Stimulated activated naive CD8-positive, alpha-beta T cell treated with anti-CD3 and anti-CD28 coated beads, Interleukin-15, Interleukin-2, amounts not matched to agents 100 ng/mL and 50 ng/mL, for 24 hours (primary cell): ENCODE measurements at regions not wholly inside any gene's neighbourhood (a gene's known extent, or its start where the extent isn't known, plus 50 kb on each side); places are given as distances from the start of the nearest gene placed in this dataset.

Experiments
- H3K27ac Mint-ChIP-seq: one replicate; pipeline ENCODE4 v1.8.0; 2021; ENCODE audit warnings: mild to moderate bottlenecking, mixed read lengths
- H3K27me3 Mint-ChIP-seq: one replicate; pipeline ENCODE4 v1.8.0; 2021; ENCODE audit warnings: mixed read lengths
- H3K36me3 Mint-ChIP-seq: one replicate; pipeline ENCODE4 v1.8.0; 2021; ENCODE audit warnings: low read depth, mixed read lengths
- H3K4me1 Mint-ChIP-seq: one replicate; pipeline ENCODE4 v1.8.0; 2021; ENCODE audit warnings: low read depth, mixed read lengths
- H3K4me3 Mint-ChIP-seq: one replicate; pipeline ENCODE4 v1.8.0; 2021; ENCODE audit warnings: mild to moderate bottlenecking, mixed read lengths
- H3K9me3 Mint-ChIP-seq: one replicate; pipeline ENCODE4 v1.8.0; 2021; ENCODE audit warnings: mixed read lengths

DNA sequence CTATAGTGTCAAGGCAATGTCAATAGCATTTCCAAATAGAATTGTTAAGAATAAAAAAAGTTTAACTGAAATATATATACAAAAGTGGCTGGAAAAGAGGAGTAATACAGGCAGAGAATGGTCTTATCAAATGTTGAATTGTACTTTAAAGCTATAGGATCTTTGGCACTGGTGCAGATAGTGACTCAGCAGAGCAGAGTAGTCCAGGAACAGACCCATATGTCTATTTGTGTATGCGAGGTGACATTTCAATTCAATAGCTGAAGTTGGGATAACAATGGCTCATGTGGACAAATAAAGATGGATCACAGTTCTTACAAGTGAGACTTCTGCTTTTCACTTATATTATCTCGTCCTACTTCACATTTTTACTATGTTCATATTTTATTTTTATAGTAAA is 543.0 kb upstream of the B3GALT2 start:
- no peak overlapping the region for H3K27ac Mint-ChIP-seq
- no peaks in the 10 kb centered on the region for H3K27me3 Mint-ChIP-seq
- no peak overlapping the region for H3K4me3 Mint-ChIP-seq
- no peaks in the 10 kb centered on the region for H3K9me3 Mint-ChIP-seq
- no peaks in the 10 kb centered on the region for H3K4me1 Mint-ChIP-seq
- no peaks in the 10 kb centered on the region for H3K36me3 Mint-ChIP-seq

DNA sequence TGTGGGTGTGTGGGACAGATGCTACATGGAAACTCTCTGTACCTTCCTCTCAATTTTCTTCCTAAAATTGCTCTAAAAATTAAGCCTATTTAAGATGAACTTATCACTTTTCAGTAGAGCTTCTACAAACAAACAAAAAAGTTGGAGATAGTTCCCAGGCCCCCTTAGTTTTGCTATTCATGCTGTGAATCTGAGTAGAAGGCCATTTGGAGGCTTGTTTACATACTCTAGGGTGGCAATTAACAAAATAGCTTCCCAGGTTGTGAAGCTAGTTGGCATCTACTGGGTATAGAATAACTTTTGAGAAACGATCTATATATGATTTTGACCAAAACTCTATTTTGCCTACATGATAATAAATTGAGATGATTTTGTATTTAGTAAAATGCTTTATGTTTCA is 541.4 kb upstream of the B3GALT2 start:
- Mint-ChIP-seq H3K4me3 (no peak overlapping the region), H3K27me3 (no peaks in the 10 kb centered on the region), H3K27ac (no peak overlapping the region), H3K36me3 (no peaks in the 10 kb centered on the region), H3K9me3 (no peaks in the 10 kb centered on the region), H3K4me1 (no peaks in the 10 kb centered on the region)

DNA sequence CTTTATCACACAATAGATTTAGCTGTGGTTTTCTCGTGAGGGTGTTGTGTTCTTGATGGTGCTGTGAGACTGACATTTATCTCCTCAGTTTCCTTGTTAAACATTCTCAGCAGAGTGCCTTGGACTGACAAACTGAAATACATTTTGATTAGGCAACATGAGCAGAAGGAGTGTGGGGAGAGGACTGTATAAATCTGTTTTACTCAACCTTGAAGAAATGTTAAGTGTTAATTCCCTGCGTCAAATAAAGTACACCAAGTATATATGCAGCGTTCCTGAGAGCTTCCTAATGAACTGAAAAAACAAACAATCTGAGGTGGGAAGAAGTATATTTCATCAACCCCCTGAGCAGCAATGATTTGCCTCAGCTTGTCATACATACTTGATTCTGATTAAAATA is 540.3 kb upstream of the B3GALT2 start:
- H3K4me1 Mint-ChIP-seq = no peaks in the 10 kb centered on the region
- H3K9me3 Mint-ChIP-seq = no peaks in the 10 kb centered on the region
- no peaks in the 10 kb centered on the region for H3K36me3 Mint-ChIP-seq
- no peak overlapping the region for H3K4me3 Mint-ChIP-seq
- no peak overlapping the region for H3K27ac Mint-ChIP-seq
- H3K27me3 Mint-ChIP-seq = no peaks in the 10 kb centered on the region

DNA sequence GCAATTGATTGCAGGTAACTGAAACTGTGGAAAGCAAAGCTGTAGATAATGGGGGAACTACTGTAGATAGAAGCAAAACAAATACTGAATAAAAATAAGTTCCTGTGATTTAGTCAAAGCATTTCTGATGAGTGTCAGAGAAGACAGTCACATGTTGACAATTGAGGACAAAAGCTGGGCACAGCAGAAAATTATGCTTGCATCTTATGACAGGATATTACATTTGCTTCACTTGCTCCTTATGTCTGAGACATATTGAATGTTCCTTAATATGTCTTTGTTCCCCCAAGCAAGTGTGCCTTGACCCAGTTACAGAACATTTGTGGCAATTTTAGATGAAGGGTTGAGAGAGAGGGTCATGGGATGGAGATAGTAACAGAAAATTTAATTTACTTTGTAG is 526.0 kb upstream of the B3GALT2 start:
- H3K4me3 Mint-ChIP-seq = no peak overlapping the region
- no peaks in the 10 kb centered on the region for H3K9me3 Mint-ChIP-seq
- peaks cover 8% of the 10 kb centered on the region for H3K4me1 Mint-ChIP-seq
- no peaks in the 10 kb centered on the region for H3K27me3 Mint-ChIP-seq
- no peak overlapping the region for H3K27ac Mint-ChIP-seq
- no peaks in the 10 kb centered on the region for H3K36me3 Mint-ChIP-seq

- Mint-ChIP-seq H3K27ac (no peak overlapping the region), H3K36me3 (no peaks in the 10 kb centered on the region), H3K27me3 (no peaks in the 10 kb centered on the region), H3K9me3 (peaks cover 10% of the 10 kb centered on the region), H3K4me3 (no peak overlapping the region), H3K4me1 (peaks cover 9% of the 10 kb centered on the region)
Measured at GRCh38 chr1:193709607-193710006, 523.2 kb upstream of the B3GALT2 start.

DNA sequence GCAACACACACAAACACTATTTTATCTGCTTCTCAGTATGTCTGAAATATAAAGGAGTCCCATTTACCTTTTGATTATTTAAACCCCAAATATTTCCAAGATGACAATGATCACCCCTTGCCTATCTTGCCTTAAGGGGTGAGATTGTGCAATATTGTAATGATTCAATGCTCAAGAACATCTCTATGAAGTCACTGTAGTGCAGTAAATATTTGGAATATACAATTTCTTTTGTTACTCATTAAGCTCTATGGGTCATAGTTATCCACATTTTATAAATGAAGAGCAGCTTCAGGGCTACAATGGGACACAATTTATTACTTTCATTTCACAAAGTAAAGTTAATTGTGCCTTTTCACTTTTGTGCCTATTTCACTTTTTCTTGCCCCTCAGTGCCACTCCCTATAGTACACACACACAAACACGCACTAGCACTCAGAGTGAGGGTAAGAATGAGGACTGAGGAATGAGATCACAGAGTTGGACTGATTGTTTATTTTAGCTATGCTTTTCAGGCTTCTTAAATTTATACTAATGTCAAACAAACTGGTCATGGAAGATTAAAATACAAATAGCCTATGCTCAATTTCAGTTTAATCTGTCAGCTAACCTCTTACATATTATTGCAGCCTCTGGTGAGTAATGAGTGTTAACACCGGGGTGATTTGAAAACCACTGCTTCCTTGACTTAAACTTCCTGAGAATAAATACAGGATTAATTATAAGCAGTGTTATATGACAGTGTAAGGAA is 521.0 kb upstream of the B3GALT2 start:
- Mint-ChIP-seq H3K27me3 (no peaks in the 10 kb centered on the region), H3K4me1 (peaks cover 9% of the 10 kb centered on the region), H3K9me3 (peaks cover 10% of the 10 kb centered on the region), H3K4me3 (no peak overlapping the region), H3K27ac (no peak overlapping the region), H3K36me3 (no peaks in the 10 kb centered on the region)

GRCh38 chr1:193706766-193707165 is 520.4 kb upstream of the B3GALT2 start:
- no peaks in the 10 kb centered on the region for H3K36me3 Mint-ChIP-seq
- H3K9me3 Mint-ChIP-seq = peaks cover 10% of the 10 kb centered on the region
- H3K27ac Mint-ChIP-seq = no peak overlapping the region
- H3K27me3 Mint-ChIP-seq = no peaks in the 10 kb centered on the region
- no peak overlapping the region for H3K4me3 Mint-ChIP-seq
- peaks cover 12% of the 10 kb centered on the region for H3K4me1 Mint-ChIP-seq

- H3K27me3 Mint-ChIP-seq = no peaks in the 10 kb centered on the region
- H3K9me3 Mint-ChIP-seq = peaks cover 10% of the 10 kb centered on the region
- no peak overlapping the region for H3K4me3 Mint-ChIP-seq
- no peaks in the 10 kb centered on the region for H3K36me3 Mint-ChIP-seq
- no peak overlapping the region for H3K27ac Mint-ChIP-seq
- peaks cover 24% of the 10 kb centered on the region for H3K4me1 Mint-ChIP-seq
Measured at GRCh38 chr1:193705554-193705981, 519.2 kb upstream of the B3GALT2 start.

GRCh38 chr1:193703655-193704054 is 517.2 kb upstream of the B3GALT2 start:
- peaks cover 10% of the 10 kb centered on the region for H3K9me3 Mint-ChIP-seq
- no peak overlapping the region for H3K4me3 Mint-ChIP-seq
- no peaks in the 10 kb centered on the region for H3K27me3 Mint-ChIP-seq
- H3K36me3 Mint-ChIP-seq = no peaks in the 10 kb centered on the region
- peaks cover 32% of the 10 kb centered on the region for H3K4me1 Mint-ChIP-seq
- no peak overlapping the region for H3K27ac Mint-ChIP-seq

- Mint-ChIP-seq H3K9me3 (peaks cover 10% of the 10 kb centered on the region), H3K27me3 (no peaks in the 10 kb centered on the region), H3K4me1 (peaks cover 32% of the 10 kb centered on the region), H3K36me3 (no peaks in the 10 kb centered on the region), H3K27ac (no peak overlapping the region), H3K4me3 (no peak overlapping the region)
Measured at GRCh38 chr1:193703121-193703520, 516.7 kb upstream of the B3GALT2 start.

DNA sequence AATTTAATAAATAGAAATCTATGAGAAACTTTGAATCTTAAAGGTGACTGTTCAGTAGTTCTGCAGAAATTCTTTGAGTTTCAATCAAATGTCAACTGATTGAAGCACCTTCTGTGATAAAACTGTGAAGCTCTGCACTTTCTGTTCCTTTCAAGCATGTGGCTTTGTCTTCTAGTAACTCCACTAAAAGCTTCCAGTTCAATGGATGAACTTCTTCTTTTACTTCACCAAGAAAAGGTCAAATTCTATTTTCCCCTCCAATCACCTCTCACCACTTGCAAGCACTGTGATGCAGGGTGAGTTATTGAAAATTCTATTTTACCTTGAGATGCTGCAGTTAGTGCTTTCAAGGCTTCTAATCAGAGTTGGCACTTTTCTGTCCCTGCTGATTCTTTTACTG is 515.3 kb upstream of the B3GALT2 start:
- peaks cover 23% of the 10 kb centered on the region for H3K4me1 Mint-ChIP-seq
- H3K36me3 Mint-ChIP-seq = no peaks in the 10 kb centered on the region
- H3K4me3 Mint-ChIP-seq = no peak overlapping the region
- no peaks in the 10 kb centered on the region for H3K27me3 Mint-ChIP-seq
- no peak overlapping the region for H3K27ac Mint-ChIP-seq
- peaks cover 10% of the 10 kb centered on the region for H3K9me3 Mint-ChIP-seq

DNA sequence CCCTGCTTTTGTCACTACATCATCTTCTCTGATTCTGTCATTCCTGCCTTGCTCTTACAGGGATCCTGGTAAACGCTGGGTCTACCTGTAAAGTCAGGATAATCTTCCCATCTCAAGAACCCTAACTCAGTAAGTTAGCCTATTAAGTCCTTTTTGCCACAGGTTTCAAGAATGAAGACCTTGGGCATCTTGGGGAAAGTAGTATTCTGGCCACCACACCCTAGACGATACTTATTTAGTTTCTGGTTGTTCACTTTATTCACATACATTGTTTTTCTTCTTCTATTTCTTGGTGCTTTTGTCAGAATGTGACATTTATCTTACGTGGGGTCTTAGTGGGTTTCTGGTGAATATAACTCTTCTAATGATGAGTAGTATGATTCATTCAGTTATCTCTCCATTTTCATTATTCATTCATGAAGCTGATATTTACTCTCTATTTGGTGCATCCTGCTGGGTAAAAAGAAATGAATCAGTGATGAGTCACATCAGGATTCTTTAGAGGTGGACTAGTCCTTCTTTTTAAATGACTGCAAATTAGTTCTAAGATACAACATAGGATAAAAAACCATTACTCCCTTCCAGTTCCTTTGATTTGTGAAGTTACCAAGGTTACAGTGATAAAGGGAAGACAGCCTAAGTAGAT is 514.4 kb upstream of the B3GALT2 start:
- H3K36me3 Mint-ChIP-seq = no peaks in the 10 kb centered on the region
- peaks cover 23% of the 10 kb centered on the region for H3K4me1 Mint-ChIP-seq

GRCh38 chr1:193699261-193699660 is 512.8 kb upstream of the B3GALT2 start:
- Mint-ChIP-seq H3K36me3 (no peaks in the 10 kb centered on the region), H3K4me3 (no peak overlapping the region), H3K27me3 (no peaks in the 10 kb centered on the region), H3K9me3 (no peaks in the 10 kb centered on the region), H3K4me1 (peaks cover 23% of the 10 kb centered on the region), H3K27ac (no peak overlapping the region)

More for the DNA sequence above, 514.4 kb upstream of the B3GALT2 start:
- H3K27ac Mint-ChIP-seq = peak overlapping the region; percentile 64
- peak overlapping the region; percentile 35 for H3K4me3 Mint-ChIP-seq
- peaks cover 8% of the 10 kb centered on the region for H3K9me3 Mint-ChIP-seq
- no peaks in the 10 kb centered on the region for H3K27me3 Mint-ChIP-seq

DNA sequence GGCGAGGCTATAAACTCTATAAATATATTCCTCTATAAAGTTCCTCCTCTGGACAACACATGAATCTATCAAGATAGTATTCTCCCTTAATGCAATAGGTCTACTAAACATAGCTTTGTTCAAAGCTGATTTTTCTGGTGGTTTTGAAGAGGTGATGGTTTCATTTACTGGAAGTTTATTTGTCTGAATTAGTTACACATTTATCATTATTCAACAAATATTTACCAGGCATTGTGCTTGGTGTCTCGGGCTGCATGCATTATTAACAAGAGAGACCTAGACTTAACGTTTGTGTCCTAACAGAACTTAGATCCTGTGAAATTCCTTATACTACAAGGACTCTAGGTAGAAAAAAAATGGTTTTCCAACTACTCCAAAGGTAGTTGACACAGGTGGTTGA is 511.4 kb upstream of the B3GALT2 start:
- no peak overlapping the region for H3K27ac Mint-ChIP-seq
- H3K4me3 Mint-ChIP-seq = no peak overlapping the region
- H3K9me3 Mint-ChIP-seq = no peaks in the 10 kb centered on the region
- H3K36me3 Mint-ChIP-seq = no peaks in the 10 kb centered on the region
- peaks cover 23% of the 10 kb centered on the region for H3K4me1 Mint-ChIP-seq
- H3K27me3 Mint-ChIP-seq = no peaks in the 10 kb centered on the region

- H3K36me3 Mint-ChIP-seq = no peaks in the 10 kb centered on the region
- peaks cover 23% of the 10 kb centered on the region for H3K4me1 Mint-ChIP-seq
- no peak overlapping the region for H3K4me3 Mint-ChIP-seq
- H3K27me3 Mint-ChIP-seq = no peaks in the 10 kb centered on the region
- H3K9me3 Mint-ChIP-seq = no peaks in the 10 kb centered on the region
- no peak overlapping the region for H3K27ac Mint-ChIP-seq
Measured at GRCh38 chr1:193697115-193697762, 510.8 kb upstream of the B3GALT2 start.
